ENCODE measurements at regions not wholly inside any gene's neighbourhood (a gene's known extent, or its start where the extent isn't known, plus 50 kb on each side); places are given as distances from the start of the nearest gene placed in this dataset.

DNA sequence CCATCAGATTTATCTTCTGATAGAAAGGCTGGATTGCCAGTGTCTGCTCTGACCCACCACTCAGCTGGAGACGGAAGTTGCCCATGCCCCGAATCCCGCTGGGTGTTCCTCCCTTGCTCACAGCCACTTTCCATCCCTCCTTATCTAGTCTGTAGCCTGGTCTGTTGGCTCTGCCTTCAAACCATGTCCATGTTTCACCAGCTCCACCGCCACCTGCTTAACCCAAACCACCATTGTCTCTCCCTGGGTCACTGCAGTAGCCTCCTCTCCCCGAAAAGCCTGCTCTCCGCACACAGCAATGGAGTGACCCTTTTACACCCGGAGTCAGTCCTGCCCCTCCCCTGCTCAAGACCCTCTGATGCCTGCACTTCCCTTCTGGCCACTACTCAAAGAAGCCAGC is 60.4 kb downstream of the GLI2 start:
- TF ChIP-seq, protein P1, sequence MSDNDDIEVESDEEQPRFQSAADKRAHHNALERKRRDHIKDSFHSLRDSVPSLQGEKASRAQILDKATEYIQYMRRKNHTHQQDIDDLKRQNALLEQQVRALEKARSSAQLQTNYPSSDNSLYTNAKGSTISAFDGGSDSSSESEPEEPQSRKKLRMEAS (IDR thresholded peaks at IDR 0.05) = no peak
- TF ChIP-seq, protein P2, sequence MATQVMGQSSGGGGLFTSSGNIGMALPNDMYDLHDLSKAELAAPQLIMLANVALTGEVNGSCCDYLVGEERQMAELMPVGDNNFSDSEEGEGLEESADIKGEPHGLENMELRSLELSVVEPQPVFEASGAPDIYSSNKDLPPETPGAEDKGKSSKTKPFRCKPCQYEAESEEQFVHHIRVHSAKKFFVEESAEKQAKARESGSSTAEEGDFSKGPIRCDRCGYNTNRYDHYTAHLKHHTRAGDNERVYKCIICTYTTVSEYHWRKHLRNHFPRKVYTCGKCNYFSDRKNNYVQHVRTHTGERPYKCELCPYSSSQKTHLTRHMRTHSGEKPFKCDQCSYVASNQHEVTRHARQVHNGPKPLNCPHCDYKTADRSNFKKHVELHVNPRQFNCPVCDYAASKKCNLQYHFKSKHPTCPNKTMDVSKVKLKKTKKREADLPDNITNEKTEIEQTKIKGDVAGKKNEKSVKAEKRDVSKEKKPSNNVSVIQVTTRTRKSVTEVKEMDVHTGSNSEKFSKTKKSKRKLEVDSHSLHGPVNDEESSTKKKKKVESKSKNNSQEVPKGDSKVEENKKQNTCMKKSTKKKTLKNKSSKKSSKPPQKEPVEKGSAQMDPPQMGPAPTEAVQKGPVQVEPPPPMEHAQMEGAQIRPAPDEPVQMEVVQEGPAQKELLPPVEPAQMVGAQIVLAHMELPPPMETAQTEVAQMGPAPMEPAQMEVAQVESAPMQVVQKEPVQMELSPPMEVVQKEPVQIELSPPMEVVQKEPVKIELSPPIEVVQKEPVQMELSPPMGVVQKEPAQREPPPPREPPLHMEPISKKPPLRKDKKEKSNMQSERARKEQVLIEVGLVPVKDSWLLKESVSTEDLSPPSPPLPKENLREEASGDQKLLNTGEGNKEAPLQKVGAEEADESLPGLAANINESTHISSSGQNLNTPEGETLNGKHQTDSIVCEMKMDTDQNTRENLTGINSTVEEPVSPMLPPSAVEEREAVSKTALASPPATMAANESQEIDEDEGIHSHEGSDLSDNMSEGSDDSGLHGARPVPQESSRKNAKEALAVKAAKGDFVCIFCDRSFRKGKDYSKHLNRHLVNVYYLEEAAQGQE (IDR thresholded peaks at IDR 0.05; ENCODE audit: low read depth) = no peak
- TF ChIP-seq, protein P3, sequence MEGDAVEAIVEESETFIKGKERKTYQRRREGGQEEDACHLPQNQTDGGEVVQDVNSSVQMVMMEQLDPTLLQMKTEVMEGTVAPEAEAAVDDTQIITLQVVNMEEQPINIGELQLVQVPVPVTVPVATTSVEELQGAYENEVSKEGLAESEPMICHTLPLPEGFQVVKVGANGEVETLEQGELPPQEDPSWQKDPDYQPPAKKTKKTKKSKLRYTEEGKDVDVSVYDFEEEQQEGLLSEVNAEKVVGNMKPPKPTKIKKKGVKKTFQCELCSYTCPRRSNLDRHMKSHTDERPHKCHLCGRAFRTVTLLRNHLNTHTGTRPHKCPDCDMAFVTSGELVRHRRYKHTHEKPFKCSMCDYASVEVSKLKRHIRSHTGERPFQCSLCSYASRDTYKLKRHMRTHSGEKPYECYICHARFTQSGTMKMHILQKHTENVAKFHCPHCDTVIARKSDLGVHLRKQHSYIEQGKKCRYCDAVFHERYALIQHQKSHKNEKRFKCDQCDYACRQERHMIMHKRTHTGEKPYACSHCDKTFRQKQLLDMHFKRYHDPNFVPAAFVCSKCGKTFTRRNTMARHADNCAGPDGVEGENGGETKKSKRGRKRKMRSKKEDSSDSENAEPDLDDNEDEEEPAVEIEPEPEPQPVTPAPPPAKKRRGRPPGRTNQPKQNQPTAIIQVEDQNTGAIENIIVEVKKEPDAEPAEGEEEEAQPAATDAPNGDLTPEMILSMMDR (IDR thresholded peaks at IDR 0.05 in 2 of 3, conservative IDR thresholded peaks at IDR 0.05 in 1 of 3; ENCODE audit: borderline replicate concordance in 1 of 3, insufficient read depth in 1 of 3, low read depth in 2 of 3, low read length in 2 of 3) = no peak
- TF ChIP-seq SIN3A (IDR thresholded peaks at IDR 0.05; ENCODE audit: low read depth) = no peak
- TF ChIP-seq ZFX (IDR thresholded peaks at IDR 0.05) = no peak
- no peak for TF ChIP-seq SP1 (IDR thresholded peaks at IDR 0.05; ENCODE audit: low read depth)
- no peak for TF ChIP-seq SRF (IDR thresholded peaks at IDR 0.05; ENCODE audit: low read depth)
- no peak for TF ChIP-seq FOSL1 (IDR thresholded peaks at IDR 0.05; ENCODE audit: low read depth)
- DNase-seq (ENCODE audit: low read depth, low spot score) (no peak), ATAC-seq (no peak)
- Histone ChIP-seq H3K4me3 (replicated peaks in 1 of 2; ENCODE audit: low read depth in 1 of 2, low read length in 2 of 2) (no peak overlapping the region), H3K4me2 (ENCODE audit: low read length) (no peak overlapping the region), H3K4me1 (ENCODE audit: control insufficient read depth in 1 of 2, insufficient read depth in 2 of 2, low read length in 2 of 2) (peaks cover 27 to 41% of the 10 kb centered on the region in 2 experiments), H3K9me3 (ENCODE audit: control insufficient read depth in 1 of 2, insufficient read depth in 1 of 2, low read depth in 1 of 2, low read length in 2 of 2) (no peaks in the 10 kb centered on the region), H3K27ac (ENCODE audit: low read depth, low read length) (no peak overlapping the region), H3K27me3 (ENCODE audit: insufficient read depth, low read length) (no peaks in the 10 kb centered on the region), H4K20me1 (ENCODE audit: insufficient read depth) (no peaks in the 10 kb centered on the region), H3K9me2 (ENCODE audit: insufficient read depth) (no peaks in the 10 kb centered on the region), H3K9ac (ENCODE audit: low read length) (no peak overlapping the region), H3K36me3 (ENCODE audit: control insufficient read depth in 1 of 2, insufficient read depth in 2 of 2, low read length in 2 of 2) (no peaks in the 10 kb centered on the region), H3K79me2 (ENCODE audit: insufficient read depth, low read length) (no peaks in the 10 kb centered on the region), H2AFZ (ENCODE audit: low read depth, low read length, poor library complexity, severe bottlenecking) (no peak overlapping the region)
- ChIA-PET POLR2A (no interaction called here), CTCF (no interaction called here), RAD21 (ENCODE audit: low non-redundant PET in 1 of 2, low total read pairs in 2 of 2, uncharacterized antibody in 2 of 2, unreplicated experiment in 2 of 2) (no interaction called here)
- intact Hi-C loops (cut with micrococcal nuclease) = no loop called here
- BruUV-seq (replicated peaks) = no TSS peak
